NCI-H82 (cell line): ENCODE measurements at regions not wholly inside any gene's neighbourhood (a gene's known extent, or its start where the extent isn't known, plus 50 kb on each side); places are given as distances from the start of the nearest gene placed in this dataset.
"Not testable (repeated sequence)": the region's sequence is repeated elsewhere in the genome, so short reads cannot be mapped to it uniquely, and the experiment has no call there.

ENCODE experiments used
- DNase-seq: peaks from one replicate; lab custom pipeline; 2025; lab: John Stamatoyannopoulos, UW

DNA sequence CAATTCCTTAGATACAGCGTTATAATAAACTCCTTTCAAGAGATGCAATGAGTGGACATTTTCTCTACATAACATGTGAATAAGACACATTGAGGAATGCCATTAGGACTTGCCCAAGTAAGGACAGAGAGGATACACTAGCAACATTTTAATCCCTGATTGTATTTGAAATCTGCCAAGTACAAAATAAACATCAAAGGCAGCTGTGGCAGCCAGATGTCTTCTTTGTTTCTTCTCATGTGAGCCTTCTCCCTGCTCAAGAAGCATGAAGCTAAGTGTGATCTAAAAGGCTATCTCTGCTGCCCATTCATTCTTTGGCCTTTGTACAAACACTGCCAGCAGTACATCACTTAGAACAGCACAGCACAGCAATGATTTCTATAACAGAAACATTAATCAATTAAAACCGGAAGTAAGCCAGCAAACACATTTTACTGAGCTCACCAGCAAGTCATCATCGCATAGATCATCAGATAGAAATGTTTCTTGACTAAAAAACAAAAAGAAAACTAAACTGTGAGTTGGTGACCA lies 364.0 kb downstream of the CNTN6 start:
- DNase-seq = peak; percentile 32

DNA sequence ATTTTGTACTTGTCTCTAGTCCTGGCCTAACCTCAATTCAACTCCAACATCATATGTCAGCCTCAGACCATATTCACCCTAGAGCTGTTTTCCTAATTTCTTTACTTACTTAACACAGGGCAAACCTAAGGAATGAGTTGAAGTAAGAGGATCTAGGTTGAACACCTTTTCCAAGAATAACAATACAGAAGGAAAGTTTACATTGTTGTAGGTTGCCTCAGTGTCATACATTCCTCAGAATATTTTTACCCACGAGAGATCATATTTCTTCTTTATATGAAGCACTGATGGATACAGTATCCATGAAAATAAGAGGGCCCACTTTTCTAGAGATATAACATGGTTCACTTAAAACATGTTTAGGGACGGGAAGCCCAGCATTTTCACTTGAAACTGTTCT lies 369.5 kb downstream of the CNTN6 start:
- DNase-seq = no peak

DNA sequence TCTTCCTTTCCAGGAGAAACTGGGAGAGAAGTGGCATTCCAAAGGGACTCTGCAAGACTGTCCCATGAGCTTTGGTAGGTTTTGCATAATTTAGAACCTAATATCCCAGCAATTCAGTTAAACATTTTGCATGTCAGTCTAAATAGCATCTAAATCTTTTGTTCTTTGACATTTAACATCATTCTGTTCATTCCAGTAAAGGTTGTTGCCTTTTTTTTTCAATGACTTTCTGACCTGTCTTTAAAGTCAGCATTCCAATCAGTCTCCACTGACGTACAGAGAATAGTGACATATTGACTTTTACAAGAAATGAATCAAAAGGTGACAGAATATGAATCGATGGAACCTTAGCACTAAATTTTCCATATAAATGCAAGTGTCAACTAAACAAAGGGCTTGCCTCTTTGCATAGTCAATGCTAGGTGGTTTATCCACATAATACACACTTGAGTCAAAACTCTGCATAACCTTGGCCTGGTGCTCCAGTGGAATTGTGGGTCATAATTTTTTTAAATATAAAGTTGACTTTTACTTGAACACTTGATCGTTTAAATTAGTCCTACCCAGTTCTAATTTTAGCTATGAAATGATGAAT lies 370.1 kb downstream of the CNTN6 start:
- no peak for DNase-seq

DNA sequence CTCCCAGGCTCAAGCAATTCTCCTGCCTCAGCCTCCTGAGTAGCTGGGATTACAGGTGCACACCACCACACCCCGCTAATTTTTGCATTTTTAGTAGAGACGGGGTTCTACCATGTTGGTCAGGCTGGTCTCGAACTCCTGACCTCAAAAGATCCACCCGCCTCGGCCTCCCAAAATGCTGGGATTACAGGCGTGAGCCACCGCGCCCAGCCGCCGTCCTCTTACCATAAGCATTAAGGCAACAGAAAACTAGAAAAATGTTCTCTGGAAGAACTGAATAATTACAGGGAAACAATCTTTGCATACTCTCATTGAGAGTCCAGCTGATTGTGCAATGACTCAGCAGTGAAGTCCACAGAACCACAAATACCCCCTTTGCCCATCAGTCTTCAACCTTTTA lies 372.3 kb downstream of the CNTN6 start:
- not testable (repeated sequence) for DNase-seq

DNA sequence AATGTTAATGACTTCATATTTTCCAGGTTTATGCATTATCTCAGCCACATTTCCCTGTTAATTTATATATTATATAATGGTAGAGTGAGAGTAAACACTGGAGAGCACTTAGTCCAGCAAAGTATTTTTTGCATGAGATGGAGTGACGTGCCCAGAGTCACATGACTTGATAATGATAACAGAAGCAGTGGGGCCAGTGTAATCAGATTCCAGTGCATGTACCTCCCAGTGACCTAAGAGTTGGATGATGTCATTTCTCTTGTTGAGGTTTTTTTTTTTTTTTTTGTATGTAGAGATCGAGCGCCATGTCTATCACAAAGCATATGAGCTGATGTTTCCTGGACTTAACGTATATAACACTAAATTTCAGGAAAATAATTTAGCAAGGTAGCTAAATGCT lies 375.3 kb downstream of the CNTN6 start:
- DNase-seq = no peak

DNA sequence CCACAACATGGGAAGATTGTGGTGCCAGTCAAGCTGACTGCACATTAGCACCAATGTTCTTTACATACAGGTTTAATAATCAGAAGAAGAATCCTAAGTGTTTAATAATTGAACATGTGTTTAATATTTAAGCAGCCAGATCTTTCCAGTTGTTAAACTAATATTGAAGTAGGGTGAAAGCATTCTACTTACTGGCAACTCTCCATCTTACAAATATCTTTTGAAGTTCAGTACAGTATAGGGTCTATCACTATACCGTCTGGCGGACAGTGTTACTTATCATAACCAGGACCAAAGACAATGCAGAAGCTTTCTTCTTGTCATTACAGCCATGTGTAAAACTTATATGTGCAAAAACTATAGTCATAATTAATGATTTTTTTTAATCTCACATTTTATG lies 376.4 kb downstream of the CNTN6 start:
- no peak for DNase-seq

DNA sequence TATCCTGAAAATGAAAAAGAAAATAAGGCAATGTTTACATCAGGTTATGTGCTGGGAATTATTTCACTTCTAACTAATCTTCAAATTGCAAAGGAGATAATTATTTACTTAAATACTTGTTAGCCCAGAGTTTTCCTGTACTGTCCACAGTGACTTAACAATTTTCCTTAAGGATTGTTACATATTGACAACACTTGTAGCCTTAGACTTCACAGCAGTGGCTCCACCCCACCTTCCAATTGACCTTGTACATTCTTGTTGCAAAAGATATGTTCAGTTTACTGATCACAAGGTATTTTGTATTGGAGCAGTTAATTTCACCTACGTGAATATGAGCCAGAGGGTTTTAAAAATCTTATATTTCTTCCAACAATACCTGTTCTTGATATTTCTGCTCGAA lies 376.9 kb downstream of the CNTN6 start:
- DNase-seq = no peak

DNA sequence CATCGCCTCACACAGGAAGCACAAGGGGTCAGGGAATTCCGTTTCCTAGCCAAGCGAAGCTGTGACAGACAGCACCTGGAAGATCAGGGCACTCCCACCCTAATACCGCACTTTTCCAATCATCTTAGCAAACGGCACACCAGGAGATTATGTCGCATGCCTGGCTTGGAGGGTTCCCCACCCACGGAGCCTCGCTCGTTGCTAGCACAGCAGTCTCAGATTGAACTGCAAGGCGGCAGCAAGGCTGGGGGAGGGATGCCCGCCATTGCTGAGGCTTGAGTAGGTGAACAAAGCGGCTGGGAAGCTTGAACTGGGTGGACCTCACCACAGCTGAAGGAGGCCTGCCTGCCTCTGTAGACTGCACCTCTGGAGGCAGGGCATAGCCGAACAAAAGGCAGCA lies 384.8 kb downstream of the CNTN6 start:
- no peak for DNase-seq

DNA sequence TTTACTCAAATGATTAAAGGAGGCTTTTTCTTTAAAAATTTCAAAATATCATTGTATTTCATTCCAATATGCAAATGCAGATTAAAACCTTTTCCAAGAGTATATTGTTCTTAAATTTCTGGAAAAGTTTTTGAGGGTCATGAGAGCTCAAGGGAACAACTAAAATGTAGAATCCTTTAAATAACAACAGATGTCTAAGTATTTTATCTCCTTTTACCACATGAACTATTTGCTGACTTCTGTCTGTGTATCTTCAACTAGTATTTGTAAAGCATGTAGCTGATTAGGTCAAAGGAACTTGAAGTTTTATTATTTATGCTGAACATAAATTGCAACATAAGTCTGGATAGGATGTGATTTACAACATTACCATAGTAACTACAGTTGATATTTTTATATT lies 402.6 kb downstream of the CNTN6 start:
- no peak for DNase-seq

DNA sequence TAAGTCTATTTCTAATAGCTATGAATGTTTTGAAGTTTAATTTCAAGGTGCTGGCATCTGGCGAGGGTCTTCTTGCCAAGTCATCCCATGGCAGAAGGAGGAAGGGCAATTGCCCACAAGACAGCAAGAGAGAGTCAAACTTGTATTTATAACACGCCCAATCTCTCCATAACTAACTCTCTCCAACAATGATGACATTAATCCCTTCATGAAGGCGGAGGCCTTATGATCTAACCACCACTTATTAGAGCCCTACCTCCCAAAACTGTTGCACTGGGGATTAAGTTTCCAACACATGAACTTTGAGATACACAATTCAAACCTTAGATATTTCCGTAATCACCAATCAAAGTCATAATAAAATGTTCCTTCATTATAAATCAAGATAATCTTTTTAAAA lies 406.9 kb downstream of the CNTN6 start:
- no peak for DNase-seq

DNA sequence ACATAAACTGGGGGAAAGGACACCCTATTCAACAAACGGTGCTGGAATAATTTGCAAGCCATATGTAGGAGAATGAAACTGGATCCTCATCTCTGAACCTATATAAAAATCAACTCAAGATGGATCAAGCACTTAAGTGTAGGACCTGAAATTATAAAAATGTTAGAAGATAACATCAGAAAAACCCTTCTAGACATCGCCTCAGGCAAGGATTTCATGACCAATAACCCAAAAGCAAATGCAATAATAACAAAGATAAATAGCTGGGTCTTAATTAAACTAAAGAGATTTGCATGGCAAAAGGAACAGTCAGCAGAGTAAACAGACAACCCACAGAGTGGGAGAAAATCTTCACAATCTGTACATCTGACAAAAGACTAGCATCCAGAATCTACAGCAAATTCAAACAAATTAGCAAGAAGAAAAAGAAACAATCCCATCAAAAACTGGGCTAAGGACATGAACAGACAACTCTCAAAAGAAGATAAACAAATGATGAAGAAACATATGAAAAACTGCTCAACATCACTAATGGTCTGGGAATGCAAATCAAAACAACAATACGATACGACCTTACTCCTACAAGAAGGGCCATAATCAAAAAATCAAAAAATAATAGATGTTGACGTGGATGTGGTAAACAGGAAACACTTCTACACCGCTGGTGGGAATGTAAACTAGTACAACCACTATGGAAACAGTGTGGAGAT lies 408.7 kb downstream of the CNTN6 start:
- DNase-seq = no peak

DNA sequence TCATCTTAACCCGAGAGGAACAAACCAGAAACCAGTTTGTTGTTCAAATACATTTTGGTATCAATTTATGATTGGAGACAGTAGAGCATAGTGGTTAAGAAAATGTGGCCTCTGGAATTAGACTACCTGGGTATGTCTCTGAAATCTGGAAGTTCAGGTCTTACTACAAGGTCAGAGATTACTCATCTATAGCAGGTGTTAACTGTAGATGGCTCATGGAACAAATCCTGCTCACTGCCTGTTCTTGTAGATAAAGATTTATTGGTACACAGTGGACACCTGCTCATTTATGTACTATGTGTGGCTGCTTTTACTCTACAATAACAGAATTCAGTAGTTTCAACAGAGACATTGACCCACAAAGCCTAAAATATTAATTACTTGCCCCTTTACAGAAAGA lies 413.3 kb downstream of the CNTN6 start:
- peak; percentile 5 for DNase-seq

DNA sequence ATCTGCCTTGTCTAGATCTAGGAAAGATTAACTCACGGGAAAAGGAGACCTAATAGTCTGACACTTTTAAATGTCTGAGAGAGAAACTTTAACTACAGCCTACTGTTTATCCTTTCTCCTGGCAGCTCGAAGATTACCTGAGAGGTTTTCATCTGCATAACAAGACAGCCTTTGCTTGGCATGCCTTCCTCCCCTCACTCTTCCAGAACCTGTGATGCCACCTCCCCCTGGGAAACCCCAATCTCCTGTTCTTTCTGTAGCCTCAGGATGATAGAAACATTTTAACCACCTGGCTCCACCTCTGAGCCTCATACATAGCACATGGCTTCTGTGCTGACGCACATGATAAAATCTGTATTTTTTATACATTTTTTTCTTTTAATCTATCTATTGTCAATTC lies 420.8 kb downstream of the CNTN6 start:
- DNase-seq = no peak

DNA sequence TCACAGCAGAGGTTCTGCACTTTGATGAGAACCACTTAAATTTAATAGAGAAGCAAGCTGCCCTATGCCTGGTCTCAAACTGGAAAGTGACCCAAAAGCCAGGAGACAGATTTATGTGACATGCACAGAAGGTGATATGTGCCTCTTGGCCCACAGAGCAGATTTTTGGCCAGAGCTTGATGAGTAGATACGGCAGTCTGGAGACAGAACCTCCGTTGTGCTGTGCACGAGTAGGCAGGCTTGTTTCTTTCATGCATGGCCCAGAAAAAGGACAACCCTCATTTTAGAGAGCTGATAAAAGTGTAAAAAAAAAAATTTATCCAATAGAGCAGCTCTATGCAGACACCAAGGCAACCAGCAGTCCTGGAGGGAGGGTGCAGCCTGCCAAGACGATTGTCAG lies 423.1 kb downstream of the CNTN6 start:
- no peak for DNase-seq

DNA sequence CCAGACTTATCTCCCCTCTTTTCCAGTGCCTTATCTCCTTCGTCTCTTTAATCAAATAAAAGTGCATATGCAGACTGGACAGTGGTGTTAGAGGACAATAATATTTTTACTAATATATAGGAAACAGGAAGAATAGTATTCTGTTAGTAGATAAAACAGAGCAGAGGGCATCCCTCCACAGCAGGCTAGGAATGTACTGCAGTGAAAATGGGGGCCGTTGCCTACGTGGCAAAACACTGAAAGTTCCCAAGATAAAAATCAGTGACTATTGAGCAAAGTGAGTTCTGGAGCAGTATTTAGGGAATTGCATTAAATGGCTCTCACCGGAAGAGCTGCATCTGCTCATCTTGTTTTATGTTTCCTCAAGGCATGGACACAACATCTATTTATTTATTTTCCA lies 435.0 kb downstream of the CNTN6 start:
- DNase-seq = no peak

DNA sequence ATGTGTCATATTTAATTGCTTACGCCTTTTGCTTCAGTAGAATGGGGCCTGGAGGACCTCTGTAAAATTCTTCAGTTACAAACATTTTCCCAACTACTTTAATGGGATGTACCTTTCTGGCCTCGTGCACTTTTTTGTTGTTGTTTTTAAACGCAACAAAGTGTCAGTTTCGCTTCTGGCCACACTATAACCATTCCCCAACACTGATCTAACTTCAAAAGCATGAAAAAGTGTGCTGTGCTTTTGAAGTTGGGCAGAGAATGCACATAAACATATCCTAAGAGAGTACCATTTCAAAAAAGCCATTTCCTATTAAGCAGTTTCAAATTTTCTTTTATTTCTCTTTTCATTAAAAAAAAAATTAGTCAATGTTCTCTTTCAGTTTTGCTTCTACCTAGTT lies 435.8 kb downstream of the CNTN6 start:
- DNase-seq = no peak

DNA sequence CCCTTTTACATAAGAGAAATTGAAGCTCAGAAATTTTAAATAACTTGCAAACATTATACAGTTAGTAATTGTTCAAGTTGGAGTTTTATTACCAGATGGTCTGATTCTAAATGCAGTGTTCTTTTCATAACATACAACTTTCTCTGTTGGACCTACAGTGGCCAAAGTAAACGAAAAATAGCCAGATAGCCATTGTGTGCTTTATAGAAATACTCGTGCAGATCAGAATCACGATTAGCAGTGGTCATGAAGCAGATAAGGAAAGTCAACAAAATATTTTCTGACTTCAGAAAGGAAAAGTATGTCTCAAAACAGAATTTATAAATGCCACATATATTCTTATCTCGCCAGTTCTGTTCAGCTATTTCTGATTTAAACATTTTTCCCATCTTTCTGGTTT lies 436.9 kb downstream of the CNTN6 start:
- DNase-seq = no peak

DNA sequence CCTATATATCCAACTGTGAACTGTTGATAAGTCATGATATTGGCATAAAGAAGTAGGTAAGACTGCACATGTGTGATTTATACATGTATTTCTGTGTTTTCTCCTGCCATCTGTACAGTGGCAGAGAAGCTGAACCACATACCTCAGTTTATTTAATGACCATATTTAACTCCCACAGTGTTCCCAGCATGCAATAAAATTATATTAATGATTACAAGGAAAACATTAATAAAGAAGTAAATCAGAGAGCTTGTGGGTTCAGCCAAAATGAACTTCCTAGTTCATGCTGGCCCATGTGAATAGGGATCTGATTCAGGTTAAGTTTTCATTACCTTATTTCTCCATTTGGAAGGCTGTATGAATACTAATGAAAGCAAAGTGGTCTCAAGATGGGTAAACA lies 439.2 kb downstream of the CNTN6 start:
- DNase-seq = no peak

DNA sequence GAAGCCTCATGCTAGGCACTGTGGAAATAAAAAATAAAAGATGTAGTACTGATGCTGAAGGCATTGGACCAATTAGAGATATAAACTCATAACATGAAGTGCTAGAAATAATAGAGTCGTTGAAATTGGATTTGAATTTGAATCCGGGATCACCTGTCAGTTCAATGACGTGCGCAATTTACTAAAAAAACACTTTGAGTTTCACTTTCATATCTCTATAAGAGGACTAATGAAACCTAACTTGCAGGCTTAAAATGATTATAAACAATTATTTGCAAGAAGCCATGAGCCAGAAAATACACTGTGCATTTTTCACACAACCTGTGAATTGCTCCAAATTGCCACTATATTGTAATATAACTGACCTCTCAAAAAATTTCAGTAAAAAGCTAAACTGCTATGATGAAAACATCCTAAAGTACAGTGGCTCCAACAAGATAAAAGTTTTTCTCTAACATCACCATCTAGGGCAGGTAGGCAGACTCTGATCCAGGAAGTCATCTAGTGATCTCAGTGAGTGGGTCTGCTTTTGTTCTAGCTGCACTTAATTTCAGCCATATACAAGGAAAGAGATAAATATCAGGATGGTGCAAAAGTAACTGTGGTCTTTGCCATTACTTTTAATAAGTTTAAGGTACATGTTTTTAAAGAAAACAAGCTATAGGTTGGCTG lies 440.2 kb downstream of the CNTN6 start:
- DNase-seq = no peak

DNA sequence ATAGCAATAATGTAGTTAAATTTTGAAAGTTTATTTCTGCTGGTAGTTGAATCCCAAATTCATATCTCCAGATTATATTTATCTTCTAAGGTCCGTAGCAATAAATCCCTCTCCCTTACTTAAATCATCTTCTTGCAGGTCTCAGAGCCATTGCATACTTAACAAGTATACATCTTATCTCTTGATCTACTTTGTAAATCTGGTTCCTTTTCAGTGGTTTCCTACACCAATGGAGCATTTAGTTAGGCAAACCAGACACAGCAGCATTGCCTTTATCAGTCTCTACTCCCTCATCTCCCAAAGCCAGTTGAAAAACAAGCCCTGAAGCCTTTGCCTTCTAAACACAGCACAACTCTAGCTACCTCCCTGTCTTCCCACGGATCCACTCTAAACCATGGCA lies 440.9 kb downstream of the CNTN6 start:
- DNase-seq = no peak

DNA sequence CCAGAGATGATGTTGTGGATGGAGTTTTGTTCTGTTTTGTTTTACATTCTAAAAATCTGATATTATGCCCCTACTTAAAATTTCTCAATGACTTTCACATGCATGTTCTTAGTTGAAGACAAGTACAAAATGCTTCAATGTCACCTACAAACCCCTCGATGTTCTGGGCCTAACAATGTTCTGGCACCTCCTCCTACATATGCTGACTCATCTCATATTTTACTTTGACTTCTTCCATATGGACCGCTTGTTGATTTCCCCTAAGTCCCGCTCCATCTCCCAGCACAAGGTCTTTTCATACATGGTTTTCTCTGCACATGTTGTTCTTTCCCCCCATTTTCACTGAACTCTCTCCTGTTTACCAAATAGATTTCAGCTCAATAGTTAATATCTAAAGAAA lies 441.4 kb downstream of the CNTN6 start:
- no peak for DNase-seq

DNA sequence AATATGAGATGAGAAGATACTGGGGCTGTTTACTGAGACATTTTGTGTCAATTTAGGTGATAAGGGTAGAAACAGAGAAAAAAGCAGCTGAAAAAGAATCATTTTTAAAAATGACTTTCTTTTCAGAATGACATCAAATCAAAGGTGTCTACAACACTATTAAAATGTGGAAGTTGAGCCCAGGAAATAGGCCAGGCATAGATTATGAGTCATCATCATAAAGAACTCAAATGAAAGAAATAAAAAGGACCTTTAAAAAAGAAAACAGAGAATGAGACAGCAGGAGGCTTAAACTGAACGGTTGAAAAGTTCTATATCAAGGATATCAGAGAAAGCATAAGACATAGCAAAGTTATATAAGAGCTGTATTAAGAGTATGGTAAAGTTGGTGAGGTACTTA lies 442.5 kb downstream of the CNTN6 start:
- DNase-seq = no peak

DNA sequence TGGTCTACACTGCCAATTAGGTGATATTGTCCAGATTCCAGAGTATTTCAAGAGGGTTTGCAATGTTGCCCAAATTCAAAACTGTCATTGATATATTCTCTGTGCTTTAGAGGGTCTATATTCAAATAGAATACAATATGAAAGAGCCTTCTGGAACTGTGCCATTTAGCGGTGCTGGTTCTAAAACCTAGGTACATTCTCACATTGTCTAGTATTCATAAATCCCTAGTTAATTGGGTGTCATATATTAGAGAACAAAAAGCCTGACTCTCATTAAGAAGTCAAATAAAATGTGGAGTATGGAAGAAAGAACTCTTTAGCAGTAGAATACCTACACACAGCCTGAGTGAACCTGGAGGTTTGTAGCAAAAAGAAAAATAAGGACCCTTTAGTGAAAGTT lies 447.9 kb downstream of the CNTN6 start:
- no peak for DNase-seq
